T follicular helper cell (primary cell): ENCODE measurements at regions not wholly inside any gene's neighbourhood (a gene's known extent, or its start where the extent isn't known, plus 50 kb on each side); places are given as distances from the start of the nearest gene placed in this dataset.
"Not testable (repeated sequence)": the region's sequence is repeated elsewhere in the genome, so short reads cannot be mapped to it uniquely, and the experiment has no call there.

Experiments used
- DNase-seq: peaks from one replicate; pipeline ENCODE4 v3.0.0-alpha.2; 2020; ENCODE audit warnings: low read depth

DNA sequence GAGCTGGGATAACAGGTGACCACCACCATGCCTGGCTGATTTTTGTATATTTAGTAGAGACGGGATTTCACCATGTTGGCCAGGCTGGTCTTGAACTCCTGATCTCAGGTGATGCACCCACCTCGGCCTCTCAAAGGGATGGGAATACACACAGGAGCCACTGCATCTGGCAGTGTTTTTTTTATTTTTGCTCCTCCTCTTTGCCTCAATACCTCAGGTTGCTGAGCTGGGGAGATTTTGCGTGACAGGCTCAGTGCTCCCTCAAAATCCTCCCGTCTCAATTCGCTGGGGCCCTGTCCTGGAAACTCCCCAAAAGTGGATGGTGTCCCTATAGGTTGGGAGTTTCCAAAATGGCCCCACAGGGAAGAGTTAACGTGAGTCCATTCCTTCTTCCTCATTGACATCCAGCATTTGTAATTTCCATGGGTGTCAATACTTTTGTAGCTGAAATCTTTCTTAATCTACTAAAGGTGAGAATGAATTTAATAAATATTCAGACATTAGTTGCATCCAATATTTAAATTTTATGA is 71.8 kb downstream of the GGTLC2 start:
- no peak for DNase-seq

DNA sequence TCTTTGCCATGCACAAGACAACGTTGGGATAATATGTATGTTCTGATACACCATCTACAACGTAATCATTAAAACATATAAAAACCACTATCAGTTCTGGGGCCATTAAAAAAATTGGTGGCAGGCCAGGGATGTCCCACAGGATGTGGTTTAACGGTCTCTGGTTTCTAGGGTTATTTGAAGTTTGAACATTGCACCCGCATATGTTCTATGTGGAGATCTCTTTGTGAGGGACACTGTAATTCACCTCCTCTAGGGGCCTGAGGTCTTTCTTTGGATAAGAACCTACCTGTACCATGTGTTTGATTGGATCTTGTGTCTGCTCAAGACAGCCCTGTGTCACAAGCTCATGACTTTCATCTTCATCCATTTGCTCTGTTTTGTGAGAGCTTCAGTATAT is 73.2 kb downstream of the GGTLC2 start:
- DNase-seq: no peak

GRCh38 chr22:22720201-22720723 is 75.8 kb downstream of the GGTLC2 start:
- DNase-seq: no peak

GRCh38 chr22:22720724-22721261 is 76.4 kb downstream of the GGTLC2 start:
- no peak for DNase-seq

GRCh38 chr22:22721681-22722354 is 77.4 kb downstream of the GGTLC2 start:
- DNase-seq: no peak

DNA sequence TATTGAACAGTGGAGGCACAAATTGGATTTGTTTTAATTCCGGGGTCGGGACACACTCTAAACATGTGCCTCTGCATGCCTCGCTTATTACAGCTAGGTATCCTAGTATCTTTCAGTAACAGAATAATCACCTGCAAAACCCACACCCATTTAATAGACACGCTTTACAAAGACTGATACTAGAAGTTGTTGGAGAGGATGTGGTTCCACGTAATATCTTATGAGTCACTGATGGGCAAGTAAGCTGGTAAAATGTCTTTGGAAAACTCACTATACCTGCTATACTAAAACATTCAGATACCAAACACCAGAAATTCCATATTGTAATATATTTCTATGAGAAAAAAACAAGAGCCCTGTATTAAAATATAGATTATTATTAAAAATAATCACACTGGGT is 84.0 kb downstream of the GGTLC2 start:
- no peak for DNase-seq

GRCh38 chr22:22730655-22731373 is 86.4 kb downstream of the GGTLC2 start:
- no peak for DNase-seq

DNA sequence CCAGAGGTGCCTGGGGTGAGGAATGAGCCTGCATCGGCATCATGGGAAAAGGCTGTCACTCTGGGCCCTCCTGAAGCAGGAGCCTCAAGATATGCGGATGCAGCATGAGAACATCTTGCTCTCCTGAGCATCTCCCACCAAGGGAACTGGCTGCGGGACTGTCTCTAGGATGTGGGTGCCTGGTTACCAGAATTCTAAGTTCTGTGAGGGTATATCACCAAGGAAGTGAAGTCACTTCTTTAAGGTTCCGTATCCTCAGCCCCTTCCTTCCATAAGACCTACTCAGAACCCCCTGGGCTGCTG is 86.9 kb downstream of the GGTLC2 start:
- no peak for DNase-seq

DNA sequence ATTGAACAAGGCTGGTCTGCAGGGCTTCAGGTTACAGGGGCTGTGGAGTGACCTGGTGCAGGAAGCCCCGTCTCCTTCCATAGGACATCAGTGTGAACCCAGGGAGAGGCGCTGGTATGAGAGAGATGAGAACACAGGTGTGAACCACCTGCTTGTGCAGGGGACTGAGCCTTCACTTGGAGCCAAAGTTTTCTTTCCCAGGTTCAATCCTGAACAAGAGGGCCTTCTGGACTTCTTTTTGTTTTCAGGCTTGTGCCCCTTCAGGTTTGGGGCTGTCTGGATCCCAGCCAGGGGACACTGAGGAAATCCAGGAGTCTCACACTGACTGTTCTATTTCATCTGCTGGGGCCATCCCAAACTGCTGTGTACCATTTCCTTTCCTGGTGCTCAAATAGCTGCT is 88.6 kb downstream of the GGTLC2 start:
- not testable (repeated sequence) for DNase-seq

GRCh38 chr22:22733881-22734373 is 89.5 kb downstream of the GGTLC2 start:
- DNase-seq: no peak

- not testable (repeated sequence) for DNase-seq
These were observed 90.2 kb downstream of the GGTLC2 start for GRCh38 chr22:22734395-22735272.

DNA sequence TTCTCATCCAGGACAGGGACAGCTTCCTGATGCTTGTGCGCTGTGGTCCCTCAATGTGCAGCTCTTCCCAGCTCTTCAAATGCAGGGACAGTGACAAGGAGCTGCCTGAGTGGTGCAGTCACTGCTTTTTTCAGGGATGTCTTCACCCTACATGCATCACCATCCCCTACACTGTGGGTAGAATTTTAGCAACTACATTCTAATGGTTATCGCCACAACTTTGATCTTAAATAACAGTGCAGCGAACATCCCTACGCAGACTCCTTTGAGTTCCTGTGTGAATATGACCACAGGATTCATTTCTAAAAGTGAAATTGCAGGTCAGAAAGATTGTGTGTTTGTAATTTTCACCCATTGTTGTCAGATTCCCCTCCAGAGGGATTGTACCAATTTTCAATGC is 90.9 kb downstream of the GGTLC2 start:
- not testable (repeated sequence) for DNase-seq

- no peak for DNase-seq
These were observed 91.5 kb downstream of the GGTLC2 start for GRCh38 chr22:22735695-22736611.

- no peak for DNase-seq
These were observed 93.2 kb downstream of the GGTLC2 start for GRCh38 chr22:22737590-22737989.

- DNase-seq: no peak
These were observed 94.7 kb downstream of the GGTLC2 start for GRCh38 chr22:22738959-22739585.

GRCh38 chr22:22740560-22741276 is 96.3 kb downstream of the GGTLC2 start:
- DNase-seq: no peak

- DNase-seq: no peak
These were observed 97.4 kb downstream of the GGTLC2 start for GRCh38 chr22:22741843-22742242.

GRCh38 chr22:22742641-22743040 is 98.2 kb downstream of the GGTLC2 start:
- DNase-seq: no peak

DNA sequence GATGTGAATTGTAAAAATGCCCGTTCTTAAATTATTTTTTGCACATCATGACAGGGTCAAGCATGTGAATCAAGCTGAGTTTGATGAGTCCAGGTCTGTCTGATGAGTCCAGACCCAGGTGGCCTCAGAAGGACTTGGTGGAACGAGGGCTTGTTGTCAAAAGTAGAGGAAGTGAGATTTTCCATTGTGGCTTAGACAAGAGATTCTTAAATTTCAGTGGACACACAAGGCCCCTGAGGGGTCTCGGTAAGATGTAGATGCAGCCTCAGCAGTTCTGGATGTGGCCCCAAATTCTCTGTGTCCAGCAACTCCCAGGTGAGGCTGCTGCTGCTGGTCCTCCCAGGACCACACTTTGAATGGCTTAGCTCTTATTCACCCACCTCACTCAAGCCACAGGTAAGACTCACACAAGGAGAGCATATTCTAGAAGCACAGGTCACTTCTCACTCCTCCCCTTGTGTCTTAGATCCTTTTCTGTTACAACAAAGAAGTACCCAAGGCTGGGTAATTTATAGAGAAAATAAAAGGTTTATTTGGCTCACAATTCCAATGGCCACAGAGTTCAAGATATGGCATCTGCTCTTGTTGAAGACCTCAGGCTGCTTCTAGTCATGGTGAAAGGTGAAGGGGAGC is 98.8 kb downstream of the GGTLC2 start:
- DNase-seq: no peak
